IMR-90 (cell line): ENCODE measurements at regions not wholly inside any gene's neighbourhood (a gene's known extent, or its start where the extent isn't known, plus 50 kb on each side); places are given as distances from the start of the nearest gene placed in this dataset.

Experiments
- ATAC-seq: fragments of 200-7000 bp; cut with Tn5 transposase; 2 replicates; pipeline ENCODE4 v1.9.1; 2020; ENCODE audit warnings: low read depth, mild to moderate bottlenecking, moderate library complexity
- BruUV-seq: library from RNA; stranded (reverse); fragments of 400-500 nt; replicated peaks from 2 replicates; lab custom pipeline; 2021; lab: Mats Ljungman, UMichigan
- CTCF ChIA-PET: fragments of 300-600 bp; formaldehyde crosslinking; extraction: SDS; loops from one replicate; lab custom pipeline; 2021; ENCODE audit warnings: antibody characterized with exemption; lab: Yijun Ruan, JAX
- POLR2A ChIA-PET: fragments of 300-600 bp; sonication (Branson Sonifier 250); formaldehyde crosslinking; loops from one replicate; lab custom pipeline; 2022; ENCODE audit warnings: antibody characterized with exemption; ENCODE audit not compliant: unreplicated experiment; lab: Charles Lee
- DNase-seq: peaks from one replicate; pipeline ENCODE4 v3.0.0; 2013
- H2AFZ ChIP-seq: replicated peaks from 2 replicates; pipeline ENCODE3; 2013; ENCODE audit warnings: low read length, mild to moderate bottlenecking; ENCODE audit not compliant: poor library complexity
- H2AK5ac ChIP-seq: 2 replicates; pipeline ENCODE4 v1.6.1; 2013; ENCODE audit warnings: low read depth, low read length, inconsistent platforms
- H2AK9ac ChIP-seq: replicated peaks from 2 replicates; pipeline ENCODE3; 2013; ENCODE audit warnings: mild to moderate bottlenecking, low read depth, low read length, moderate library complexity; ENCODE audit not compliant: poor library complexity
- H2BK120ac ChIP-seq: 2 replicates; pipeline ENCODE4 v1.6.1; 2013; ENCODE audit warnings: low read depth, low read length, inconsistent platforms
- H2BK15ac ChIP-seq: 3 replicates; pipeline ENCODE4 v1.6.1; 2013; ENCODE audit warnings: low read depth, low read length, inconsistent platforms
- H2BK20ac ChIP-seq: 2 replicates; pipeline ENCODE4 v1.6.1; 2013; ENCODE audit warnings: low read depth, mild to moderate bottlenecking, inconsistent platforms, low read length, moderate library complexity
- H2BK5ac ChIP-seq: 2 replicates; pipeline ENCODE4 v1.6.1; 2013; ENCODE audit warnings: mild to moderate bottlenecking, low read depth, low read length, inconsistent platforms; ENCODE audit not compliant: poor library complexity, severe bottlenecking
- H3K14ac ChIP-seq: replicated peaks from 2 replicates; pipeline ENCODE4 v1.6.1; 2013; ENCODE audit warnings: low read depth, low read length, inconsistent platforms
- H3K18ac ChIP-seq: 2 replicates; pipeline ENCODE4 v1.6.1; 2013; ENCODE audit warnings: low read depth, low read length, control low read depth
- H3K23ac ChIP-seq: 2 replicates; pipeline ENCODE4 v1.6.1; 2013; ENCODE audit warnings: low read depth, low read length, inconsistent platforms
- H3K27ac ChIP-seq: 2 replicates; pipeline ENCODE4 v1.5.1; 2013; ENCODE audit warnings: mild to moderate bottlenecking, control low read depth, low read length; ENCODE audit not compliant: insufficient read depth
- H3K27me3 ChIP-seq: 2 replicates; pipeline ENCODE4 v1.6.1; 2013; ENCODE audit warnings: low read length; ENCODE audit not compliant: control insufficient read depth, insufficient read depth
- H3K36me3 ChIP-seq: 2 replicates; pipeline ENCODE4 v1.6.1; 2013; ENCODE audit warnings: low read length, mixed read lengths; ENCODE audit not compliant: control insufficient read depth, insufficient read depth
- H3K4ac ChIP-seq: 2 replicates; pipeline ENCODE4 v1.6.1; 2013; ENCODE audit warnings: low read depth, low read length, inconsistent platforms
- H3K4me1 ChIP-seq: 2 replicates; pipeline ENCODE4 v1.6.1; 2013; ENCODE audit warnings: low read length, mixed read lengths; ENCODE audit not compliant: control insufficient read depth, insufficient read depth
- H3K4me2 ChIP-seq: 2 replicates; pipeline ENCODE4 v1.6.1; 2013; ENCODE audit warnings: low read depth, mild to moderate bottlenecking, control low read depth, low read length, moderate library complexity
- H3K4me3 ChIP-seq: 2 replicates; pipeline ENCODE4 v1.5.1; 2013; ENCODE audit warnings: low read depth, mild to moderate bottlenecking, control low read depth, low read length, moderate library complexity; ENCODE audit not compliant: insufficient read depth
- H3K56ac ChIP-seq: 2 replicates; pipeline ENCODE4 v1.6.1; 2013; ENCODE audit warnings: low read length, inconsistent platforms; ENCODE audit not compliant: insufficient read depth; ENCODE audit errors: extremely low read depth
- H3K79me1 ChIP-seq, 2 experiments: 2 replicates each; pipeline ENCODE4 v1.6.1; 2013; ENCODE audit warnings: low read length in 2 of 2, inconsistent platforms in 1 of 2, low read depth in 1 of 2
- H3K9ac ChIP-seq: 2 replicates; pipeline ENCODE4 v1.6.1; 2013; ENCODE audit warnings: low read depth, low read length, control low read depth
- H3K9me1 ChIP-seq: 2 replicates; pipeline ENCODE4 v1.6.1; 2013; ENCODE audit warnings: low read length, inconsistent platforms; ENCODE audit not compliant: insufficient read depth
- H3K9me3 ChIP-seq: 2 replicates; pipeline ENCODE4 v1.6.1; 2013; ENCODE audit warnings: low read length; ENCODE audit not compliant: control insufficient read depth, insufficient read depth
- H4K20me1 ChIP-seq: 2 replicates; pipeline ENCODE4 v1.6.1; 2013; ENCODE audit warnings: low read length, inconsistent platforms; ENCODE audit not compliant: insufficient read depth
- H4K5ac ChIP-seq: 2 replicates; pipeline ENCODE4 v1.6.1; 2013; ENCODE audit warnings: mild to moderate bottlenecking, low read depth, low read length, control low read depth
- H4K8ac ChIP-seq, 2 experiments: 2 replicates each; pipeline ENCODE4 v1.6.1; 2013; ENCODE audit warnings: low read depth in 2 of 2, low read length in 2 of 2, control low read depth in 1 of 2, inconsistent platforms in 1 of 2
- H4K91ac ChIP-seq: 2 replicates; pipeline ENCODE4 v1.6.1; 2013; ENCODE audit warnings: low read depth, low read length, inconsistent platforms; ENCODE audit not compliant: insufficient read depth
- BHLHE40 ChIP-seq: fragments of 150-350 bp; IDR thresholded peaks from 2 replicates; pipeline ENCODE4 v1.6.1; 2016; ENCODE audit warnings: mild to moderate bottlenecking, low read depth, low read length
- CHD1 ChIP-seq: IDR thresholded peaks from 2 replicates; pipeline ENCODE4 v1.6.1; 2012; ENCODE audit warnings: low read depth, low read length, improper control_type of control experiment
- MAFK ChIP-seq: IDR thresholded peaks from 2 replicates; pipeline ENCODE4 v1.6.1; 2012; ENCODE audit warnings: low read depth, low read length, improper control_type of control experiment
- MXI1 ChIP-seq: IDR thresholded peaks from 2 replicates; pipeline ENCODE4 v1.6.1; 2012; ENCODE audit warnings: low read depth, mild to moderate bottlenecking, low read length, moderate library complexity, borderline replicate concordance
- RAD21 ChIP-seq: IDR thresholded peaks from 2 replicates; pipeline ENCODE4 v1.6.1; 2012; ENCODE audit warnings: low read length, improper control_type of control experiment
- RCOR1 ChIP-seq: IDR thresholded peaks from 2 replicates; pipeline ENCODE4 v1.6.1; 2012; ENCODE audit warnings: mild to moderate bottlenecking, low read length, improper control_type of control experiment; ENCODE audit not compliant: insufficient replicate concordance
- WGBS, 2 experiments: methylation state at CpG; one replicate each; pipeline versions ENCODE4 v1.1.5 to v1.1.7; 2013; ENCODE audit warnings: missing lambda C conversion rate in 2 of 2; ENCODE audit not compliant: insufficient read length in 1 of 2; ENCODE audit errors: extremely low coverage in 2 of 2; 5-methylcytosine and 5-hydroxymethylcytosine counted together
- dilution Hi-C: fragments of 300-500 bp; cut with HindIII; formaldehyde crosslinking; loops from one replicate; pipeline ENCODE4 v1.14.3; 2018; ENCODE audit warnings: low sequenced_read_pairs; ENCODE audit not compliant: unreplicated experiment
- in situ Hi-C: fragments of 300-500 bp; cut with MboI; formaldehyde crosslinking; loops from 3 replicates; pipeline ENCODE4 v1.14.3; 2019; ENCODE audit warnings: low sequenced_read_pairs, inconsistent platforms, mixed read lengths
- intact Hi-C: fragments of 100-400 bp; cut with micrococcal nuclease; formaldehyde crosslinking; loops from 2 replicates; pipeline ENCODE4 v1.10.0; 2022
- TF ChIP-seq, protein P1 (sequence below): fragments of 150-350 bp; IDR thresholded peaks from 2 replicates; pipeline ENCODE4 v1.6.1; 2017; ENCODE audit warnings: mild to moderate bottlenecking, antibody characterized with exemption, low read length, low read depth
- TF ChIP-seq, protein P2 (sequence below): conservative IDR thresholded peaks from 2 replicates; pipeline ENCODE4 v1.5.1; 2012; ENCODE audit warnings: mild to moderate bottlenecking, low read depth, low read length, improper control_type of control experiment

DNA sequence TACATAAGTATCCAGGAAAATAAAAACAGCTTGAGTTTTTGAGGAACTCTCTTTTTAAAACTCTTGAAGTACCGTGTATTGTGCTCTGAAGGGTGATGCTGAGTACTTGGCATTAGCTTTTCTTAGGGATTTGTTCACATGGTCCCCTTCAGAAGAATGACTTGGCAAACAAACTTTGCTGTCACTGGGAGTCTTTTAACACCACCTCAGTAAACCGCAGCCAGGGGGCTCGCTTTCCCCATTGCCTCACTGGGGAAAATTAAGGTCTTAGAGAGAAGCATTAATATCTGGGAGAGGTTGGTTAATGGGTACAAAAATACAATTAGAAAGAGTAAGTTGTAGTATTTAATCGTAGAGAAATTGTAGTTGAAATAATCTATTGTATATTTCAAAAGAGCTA lies 105.9 kb upstream of the DAP start:
- H3K9ac ChIP-seq: no peak overlapping the region
- dilution Hi-C loops (no loop called here), in situ Hi-C loops (no loop called here), intact Hi-C loops (loop anchor here (10.0 kb wide), 1 partner anchor 118 kb away; no protein-coding TSS in a partner anchor)
- BruUV-seq: no TSS peak
- H3K79me1 ChIP-seq: no peaks in the 10 kb centered on the region
- H3K4me1 ChIP-seq: no peaks in the 10 kb centered on the region; the same call in 1 of the 2 replicates
- H3K23ac ChIP-seq: no peak overlapping the region
- TF ChIP-seq, protein P1, sequence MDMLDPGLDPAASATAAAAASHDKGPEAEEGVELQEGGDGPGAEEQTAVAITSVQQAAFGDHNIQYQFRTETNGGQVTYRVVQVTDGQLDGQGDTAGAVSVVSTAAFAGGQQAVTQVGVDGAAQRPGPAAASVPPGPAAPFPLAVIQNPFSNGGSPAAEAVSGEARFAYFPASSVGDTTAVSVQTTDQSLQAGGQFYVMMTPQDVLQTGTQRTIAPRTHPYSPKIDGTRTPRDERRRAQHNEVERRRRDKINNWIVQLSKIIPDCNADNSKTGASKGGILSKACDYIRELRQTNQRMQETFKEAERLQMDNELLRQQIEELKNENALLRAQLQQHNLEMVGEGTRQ: no peak
- TF ChIP-seq RCOR1 (no peak), MXI1 (no peak), MAFK (no peak), CHD1 (no peak), BHLHE40 (no peak), RAD21 (0 out of 2 replicates have a peak, but pooled peaks have one; percentile 31)
- TF ChIP-seq, protein P2, sequence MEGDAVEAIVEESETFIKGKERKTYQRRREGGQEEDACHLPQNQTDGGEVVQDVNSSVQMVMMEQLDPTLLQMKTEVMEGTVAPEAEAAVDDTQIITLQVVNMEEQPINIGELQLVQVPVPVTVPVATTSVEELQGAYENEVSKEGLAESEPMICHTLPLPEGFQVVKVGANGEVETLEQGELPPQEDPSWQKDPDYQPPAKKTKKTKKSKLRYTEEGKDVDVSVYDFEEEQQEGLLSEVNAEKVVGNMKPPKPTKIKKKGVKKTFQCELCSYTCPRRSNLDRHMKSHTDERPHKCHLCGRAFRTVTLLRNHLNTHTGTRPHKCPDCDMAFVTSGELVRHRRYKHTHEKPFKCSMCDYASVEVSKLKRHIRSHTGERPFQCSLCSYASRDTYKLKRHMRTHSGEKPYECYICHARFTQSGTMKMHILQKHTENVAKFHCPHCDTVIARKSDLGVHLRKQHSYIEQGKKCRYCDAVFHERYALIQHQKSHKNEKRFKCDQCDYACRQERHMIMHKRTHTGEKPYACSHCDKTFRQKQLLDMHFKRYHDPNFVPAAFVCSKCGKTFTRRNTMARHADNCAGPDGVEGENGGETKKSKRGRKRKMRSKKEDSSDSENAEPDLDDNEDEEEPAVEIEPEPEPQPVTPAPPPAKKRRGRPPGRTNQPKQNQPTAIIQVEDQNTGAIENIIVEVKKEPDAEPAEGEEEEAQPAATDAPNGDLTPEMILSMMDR: peak; percentile 40
- no peak overlapping the region for H3K27ac ChIP-seq
- no peaks in the 10 kb centered on the region for H3K27me3 ChIP-seq
- peak; percentile 18 for DNase-seq
- H2AFZ ChIP-seq: no peak overlapping the region
- H3K4me2 ChIP-seq: no peak overlapping the region
- no peaks in the 10 kb centered on the region for H4K20me1 ChIP-seq
- H2BK120ac ChIP-seq: no peak overlapping the region
- no peak overlapping the region for H2AK9ac ChIP-seq
- H3K18ac ChIP-seq: no peak overlapping the region
- no peak overlapping the region for H2BK15ac ChIP-seq
- ChIA-PET CTCF (interaction anchor here (1.1 to 2.2 kb wide), 3 partner anchors 9 to 25 kb away, joined by 3 to 7 read pairs (median 4); no protein-coding TSS in a partner anchor), POLR2A (no interaction called here)
- no peak overlapping the region for H2AK5ac ChIP-seq
- no peak overlapping the region for H2BK5ac ChIP-seq
- H4K91ac ChIP-seq: no peak overlapping the region
- no peak overlapping the region for H3K56ac ChIP-seq
- 100% methylated on average over 1 of the region's 4 CpGs; no CpG with 5 or more reads in 1 of the 2 experiments for WGBS, 2 experiments
- no peaks in the 10 kb centered on the region; the same call in 1 of the 2 replicates for H3K9me3 ChIP-seq
- H3K36me3 ChIP-seq: no peaks in the 10 kb centered on the region
- H2BK20ac ChIP-seq: no peak overlapping the region
- H4K8ac ChIP-seq: no peak overlapping the region
- no peak for ATAC-seq
- no peak overlapping the region for H3K14ac ChIP-seq
- no peak overlapping the region for H3K4ac ChIP-seq
- H3K4me3 ChIP-seq: no peak overlapping the region
- H4K5ac ChIP-seq: no peak overlapping the region
- no peaks in the 10 kb centered on the region for H3K9me1 ChIP-seq
